Activated T-helper 2 cell treated with anti-CD3 and anti-CD28 coated beads, Interferon-gamma antibody, Interleukin-2, Interleukin-4, amounts not matched to agents 10 μg/mL and 5 μg/mL and 100 μg/mL, durations not matched to agents 14 hours and 24 hours and 36 hours (primary cell): ENCODE measurements at regions not wholly inside any gene's neighbourhood (a gene's known extent, or its start where the extent isn't known, plus 50 kb on each side); places are given as distances from the start of the nearest gene placed in this dataset.

Experiments used
- DNase-seq: peaks from one replicate; pipeline ENCODE4 v3.0.0; 2021; ENCODE audit warnings: low spot score
- H3K27ac Mint-ChIP-seq: one replicate; pipeline ENCODE4 v1.8.0; 2021; ENCODE audit warnings: mixed read lengths
- H3K27me3 Mint-ChIP-seq: one replicate; pipeline ENCODE4 v1.8.0; 2021; ENCODE audit warnings: low read depth, mixed read lengths
- H3K36me3 Mint-ChIP-seq: one replicate; pipeline ENCODE4 v1.8.0; 2021; ENCODE audit warnings: low read depth, mixed read lengths
- H3K4me1 Mint-ChIP-seq: one replicate; pipeline ENCODE4 v1.8.0; 2021; ENCODE audit warnings: low read depth, mixed read lengths
- H3K4me3 Mint-ChIP-seq: one replicate; pipeline ENCODE4 v1.8.0; 2021; ENCODE audit warnings: low read depth, mild to moderate bottlenecking, moderate library complexity, mixed read lengths
- H3K9me3 Mint-ChIP-seq: one replicate; pipeline ENCODE4 v1.8.0; 2021; ENCODE audit warnings: mixed read lengths
- intact Hi-C: fragments of 100-400 bp; cut with micrococcal nuclease; formaldehyde crosslinking; loops from one replicate; pipeline ENCODE4 v1.15.1; 2023

GRCh38 chr18:41737218-41737617 lies 217.8 kb upstream of the PIK3C3 start:
- no peaks in the 10 kb centered on the region for H3K36me3 Mint-ChIP-seq

GRCh38 chr18:41734917-41735316 lies 220.1 kb upstream of the PIK3C3 start:
- no peak overlapping the region for H3K4me3 Mint-ChIP-seq
- H3K4me1 Mint-ChIP-seq, result no peaks in the 10 kb centered on the region
- no peak overlapping the region for H3K27ac Mint-ChIP-seq
- no peaks in the 10 kb centered on the region for H3K27me3 Mint-ChIP-seq
- no peaks in the 10 kb centered on the region for H3K36me3 Mint-ChIP-seq
- H3K9me3 Mint-ChIP-seq, result no peaks in the 10 kb centered on the region
- no peak for DNase-seq
- intact Hi-C loops, result no loop called here

More at GRCh38 chr18:41737218-41737617, 217.8 kb upstream of the PIK3C3 start:
- H3K27me3 Mint-ChIP-seq, result no peaks in the 10 kb centered on the region
- DNase-seq, result no peak
- no peaks in the 10 kb centered on the region for H3K4me1 Mint-ChIP-seq
- no peak overlapping the region for H3K4me3 Mint-ChIP-seq
- intact Hi-C loops, result no loop called here
- no peaks in the 10 kb centered on the region for H3K9me3 Mint-ChIP-seq
- no peak overlapping the region for H3K27ac Mint-ChIP-seq

GRCh38 chr18:41732356-41732755 lies 222.7 kb upstream of the PIK3C3 start:
- DNase-seq, result no peak
- Mint-ChIP-seq H3K27me3 (no peaks in the 10 kb centered on the region), H3K27ac (no peak overlapping the region), H3K9me3 (no peaks in the 10 kb centered on the region), H3K36me3 (no peaks in the 10 kb centered on the region), H3K4me3 (no peak overlapping the region), H3K4me1 (no peaks in the 10 kb centered on the region)
- intact Hi-C loops, result no loop called here

- no peaks in the 10 kb centered on the region for H3K36me3 Mint-ChIP-seq
- H3K27ac Mint-ChIP-seq, result no peak overlapping the region
- intact Hi-C loops, result no loop called here
- no peaks in the 10 kb centered on the region for H3K9me3 Mint-ChIP-seq
- H3K4me1 Mint-ChIP-seq, result no peaks in the 10 kb centered on the region
- no peak for DNase-seq
- no peak overlapping the region for H3K4me3 Mint-ChIP-seq
- no peaks in the 10 kb centered on the region for H3K27me3 Mint-ChIP-seq
These were observed 223.2 kb upstream of the PIK3C3 start for GRCh38 chr18:41731884-41732283.

- no peak for DNase-seq
- no peaks in the 10 kb centered on the region for H3K36me3 Mint-ChIP-seq
- no peaks in the 10 kb centered on the region for H3K27me3 Mint-ChIP-seq
- no peaks in the 10 kb centered on the region for H3K4me1 Mint-ChIP-seq
- no peak overlapping the region for H3K27ac Mint-ChIP-seq
- no peaks in the 10 kb centered on the region for H3K9me3 Mint-ChIP-seq
- H3K4me3 Mint-ChIP-seq, result no peak overlapping the region
- intact Hi-C loops, result no loop called here
These were observed 230.8 kb upstream of the PIK3C3 start for GRCh38 chr18:41724195-41724594.

- DNase-seq, result no peak
These were observed 233.8 kb upstream of the PIK3C3 start for GRCh38 chr18:41721103-41721790.

GRCh38 chr18:41720226-41720625 lies 234.8 kb upstream of the PIK3C3 start:
- DNase-seq, result no peak

More at GRCh38 chr18:41721103-41721790, 233.8 kb upstream of the PIK3C3 start:
- no peaks in the 10 kb centered on the region for H3K9me3 Mint-ChIP-seq
- H3K36me3 Mint-ChIP-seq, result no peaks in the 10 kb centered on the region
- no peaks in the 10 kb centered on the region for H3K4me1 Mint-ChIP-seq
- no peak overlapping the region for H3K4me3 Mint-ChIP-seq
- intact Hi-C loops, result no loop called here
- no peak overlapping the region for H3K27ac Mint-ChIP-seq
- no peaks in the 10 kb centered on the region for H3K27me3 Mint-ChIP-seq

GRCh38 chr18:41719808-41720207 lies 235.2 kb upstream of the PIK3C3 start:
- intact Hi-C loops, result no loop called here
- no peaks in the 10 kb centered on the region for H3K27me3 Mint-ChIP-seq
- no peak overlapping the region for H3K27ac Mint-ChIP-seq
- H3K36me3 Mint-ChIP-seq, result no peaks in the 10 kb centered on the region
- DNase-seq, result no peak
- no peak overlapping the region for H3K4me3 Mint-ChIP-seq
- H3K4me1 Mint-ChIP-seq, result no peaks in the 10 kb centered on the region
- no peaks in the 10 kb centered on the region for H3K9me3 Mint-ChIP-seq

More at GRCh38 chr18:41720226-41720625, 234.8 kb upstream of the PIK3C3 start:
- no peaks in the 10 kb centered on the region for H3K4me1 Mint-ChIP-seq
- H3K27me3 Mint-ChIP-seq, result no peaks in the 10 kb centered on the region
- H3K4me3 Mint-ChIP-seq, result no peak overlapping the region
- H3K9me3 Mint-ChIP-seq, result no peaks in the 10 kb centered on the region
- H3K27ac Mint-ChIP-seq, result no peak overlapping the region
- intact Hi-C loops, result no loop called here
- no peaks in the 10 kb centered on the region for H3K36me3 Mint-ChIP-seq

- H3K36me3 Mint-ChIP-seq, result no peaks in the 10 kb centered on the region
- H3K4me1 Mint-ChIP-seq, result no peaks in the 10 kb centered on the region
- H3K27me3 Mint-ChIP-seq, result no peaks in the 10 kb centered on the region
- no peak overlapping the region for H3K27ac Mint-ChIP-seq
- DNase-seq, result no peak
- intact Hi-C loops, result no loop called here
- no peaks in the 10 kb centered on the region for H3K9me3 Mint-ChIP-seq
- no peak overlapping the region for H3K4me3 Mint-ChIP-seq
These were observed 240.2 kb upstream of the PIK3C3 start for GRCh38 chr18:41714872-41715271.

- no peaks in the 10 kb centered on the region for H3K9me3 Mint-ChIP-seq
- no peaks in the 10 kb centered on the region for H3K27me3 Mint-ChIP-seq
- DNase-seq, result no peak
- H3K36me3 Mint-ChIP-seq, result no peaks in the 10 kb centered on the region
- intact Hi-C loops, result no loop called here
- H3K4me3 Mint-ChIP-seq, result no peak overlapping the region
- H3K4me1 Mint-ChIP-seq, result no peaks in the 10 kb centered on the region
- no peak overlapping the region for H3K27ac Mint-ChIP-seq
These were observed 240.8 kb upstream of the PIK3C3 start for GRCh38 chr18:41713969-41714825.

- Mint-ChIP-seq H3K4me3 (no peak overlapping the region), H3K27ac (no peak overlapping the region), H3K27me3 (no peaks in the 10 kb centered on the region), H3K9me3 (no peaks in the 10 kb centered on the region), H3K36me3 (no peaks in the 10 kb centered on the region), H3K4me1 (no peaks in the 10 kb centered on the region)
- DNase-seq, result no peak
- intact Hi-C loops, result no loop called here
These were observed 248.7 kb upstream of the PIK3C3 start for GRCh38 chr18:41706301-41706700.

- no peaks in the 10 kb centered on the region for H3K27me3 Mint-ChIP-seq
- intact Hi-C loops, result no loop called here
- no peak for DNase-seq
- H3K36me3 Mint-ChIP-seq, result no peaks in the 10 kb centered on the region
- no peak overlapping the region for H3K27ac Mint-ChIP-seq
- no peaks in the 10 kb centered on the region for H3K4me1 Mint-ChIP-seq
- no peaks in the 10 kb centered on the region for H3K9me3 Mint-ChIP-seq
- no peak overlapping the region for H3K4me3 Mint-ChIP-seq
These were observed 251.1 kb upstream of the PIK3C3 start for GRCh38 chr18:41703744-41704530.

GRCh38 chr18:41700416-41700815 lies 254.6 kb upstream of the PIK3C3 start:
- H3K27me3 Mint-ChIP-seq, result no peaks in the 10 kb centered on the region
- no peak for DNase-seq
- H3K4me1 Mint-ChIP-seq, result peaks cover 3% of the 10 kb centered on the region
- H3K36me3 Mint-ChIP-seq, result no peaks in the 10 kb centered on the region
- no peaks in the 10 kb centered on the region for H3K9me3 Mint-ChIP-seq
- intact Hi-C loops, result no loop called here
- H3K27ac Mint-ChIP-seq, result no peak overlapping the region
- H3K4me3 Mint-ChIP-seq, result no peak overlapping the region
